ENCODE measurements at regions not wholly inside any gene's neighbourhood (a gene's known extent, or its start where the extent isn't known, plus 50 kb on each side); places are given as distances from the start of the nearest gene placed in this dataset.

DNA sequence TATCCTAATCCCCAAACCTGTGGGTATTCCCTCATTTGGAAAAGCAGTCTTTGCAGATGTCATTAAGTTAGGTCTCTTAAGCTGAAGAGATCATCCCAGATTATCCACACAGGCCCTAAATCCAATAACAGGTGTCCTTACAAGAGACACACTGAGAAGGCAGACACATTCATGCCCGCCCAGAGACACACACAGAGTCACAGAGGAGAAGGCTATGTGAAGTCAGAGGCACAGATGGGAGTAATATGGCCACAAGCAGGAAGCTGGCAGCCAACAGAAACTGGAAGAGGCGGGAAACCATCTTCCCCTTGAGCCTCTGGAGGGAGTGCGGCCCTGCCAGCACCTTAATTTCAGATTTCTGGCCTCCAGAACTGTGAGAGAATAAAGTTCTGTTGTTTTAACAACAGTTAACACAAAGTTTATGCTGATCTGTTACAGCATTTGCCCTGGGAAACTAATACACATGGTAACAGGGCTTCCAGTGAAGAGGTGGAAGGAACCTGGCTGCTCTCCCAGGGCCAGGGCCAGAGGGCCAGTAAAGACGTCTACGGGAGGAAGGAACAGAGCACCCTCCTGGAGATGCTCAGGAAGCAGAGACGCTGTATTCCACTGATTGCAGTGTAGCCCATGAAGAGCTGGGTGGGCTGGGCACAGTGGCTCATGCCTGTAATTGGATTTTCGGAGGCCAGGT lies 217.5 kb downstream of the GLI2 start:
- no peak overlapping the region for H3K4me3 ChIP-seq
- TF ChIP-seq, protein P1, sequence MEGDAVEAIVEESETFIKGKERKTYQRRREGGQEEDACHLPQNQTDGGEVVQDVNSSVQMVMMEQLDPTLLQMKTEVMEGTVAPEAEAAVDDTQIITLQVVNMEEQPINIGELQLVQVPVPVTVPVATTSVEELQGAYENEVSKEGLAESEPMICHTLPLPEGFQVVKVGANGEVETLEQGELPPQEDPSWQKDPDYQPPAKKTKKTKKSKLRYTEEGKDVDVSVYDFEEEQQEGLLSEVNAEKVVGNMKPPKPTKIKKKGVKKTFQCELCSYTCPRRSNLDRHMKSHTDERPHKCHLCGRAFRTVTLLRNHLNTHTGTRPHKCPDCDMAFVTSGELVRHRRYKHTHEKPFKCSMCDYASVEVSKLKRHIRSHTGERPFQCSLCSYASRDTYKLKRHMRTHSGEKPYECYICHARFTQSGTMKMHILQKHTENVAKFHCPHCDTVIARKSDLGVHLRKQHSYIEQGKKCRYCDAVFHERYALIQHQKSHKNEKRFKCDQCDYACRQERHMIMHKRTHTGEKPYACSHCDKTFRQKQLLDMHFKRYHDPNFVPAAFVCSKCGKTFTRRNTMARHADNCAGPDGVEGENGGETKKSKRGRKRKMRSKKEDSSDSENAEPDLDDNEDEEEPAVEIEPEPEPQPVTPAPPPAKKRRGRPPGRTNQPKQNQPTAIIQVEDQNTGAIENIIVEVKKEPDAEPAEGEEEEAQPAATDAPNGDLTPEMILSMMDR (IDR thresholded peaks at IDR 0.05): no peak
- DNase-seq (ENCODE audit: low spot score): no peak
- H3K27ac ChIP-seq: no peak overlapping the region

DNA sequence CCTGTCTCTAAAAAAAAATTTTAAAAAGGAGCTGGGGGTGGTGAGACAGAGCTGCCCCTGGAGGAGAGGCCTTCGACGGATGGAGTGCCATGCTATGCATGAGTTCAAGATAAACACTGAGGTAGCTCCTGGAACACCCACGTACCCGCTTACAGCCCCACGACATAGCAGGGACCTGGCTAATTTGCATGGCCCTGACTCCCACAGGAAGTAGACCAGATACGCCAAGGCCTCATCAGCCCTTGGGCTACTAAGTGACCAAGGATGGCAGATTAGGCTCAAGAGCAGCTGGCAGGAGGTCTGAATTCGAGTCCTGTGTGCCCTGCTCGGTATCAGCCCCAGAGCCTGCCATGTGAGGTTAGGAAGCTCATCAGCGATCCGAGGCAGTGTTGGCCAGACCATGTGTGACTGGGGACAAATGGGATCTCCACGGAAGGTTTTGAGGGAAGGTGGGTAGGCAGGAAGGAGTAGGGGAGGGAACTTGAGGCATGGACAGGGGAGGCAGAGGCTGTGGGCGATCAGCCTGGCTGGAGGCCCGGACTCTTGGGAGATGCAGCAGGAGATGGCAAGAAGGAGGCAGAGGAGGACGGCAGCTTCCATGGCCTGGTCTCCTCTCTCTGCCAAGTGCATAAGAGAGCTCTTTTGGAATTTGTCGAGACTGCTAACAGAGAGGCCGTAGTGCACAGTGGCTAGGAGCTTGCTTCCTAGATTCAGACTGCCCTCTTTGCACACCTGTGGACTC lies 218.3 kb downstream of the GLI2 start:
- H3K27ac ChIP-seq: no peak overlapping the region
- DNase-seq (ENCODE audit: low spot score): no peak
- TF ChIP-seq, protein P1 (IDR thresholded peaks at IDR 0.05): no peak

DNA sequence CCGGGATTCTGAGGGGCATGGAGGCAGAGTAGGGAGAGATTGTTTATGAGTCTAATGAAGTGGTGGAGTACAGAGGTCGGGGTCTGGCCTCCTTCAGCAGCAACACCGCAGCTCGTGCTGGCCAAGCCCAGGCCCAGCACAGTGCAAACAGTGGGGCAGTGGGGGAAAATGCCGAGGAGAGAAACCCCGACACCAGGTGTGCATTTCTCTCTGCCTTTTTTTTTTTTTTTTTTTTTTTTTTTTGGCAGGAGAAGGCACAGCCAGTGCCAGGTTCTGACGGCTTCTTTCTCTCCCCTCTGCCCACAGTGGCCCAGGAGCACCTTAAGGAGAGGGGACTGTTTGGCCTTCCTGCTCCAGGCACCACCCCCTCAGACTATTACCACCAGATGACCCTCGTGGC lies 219.3 kb downstream of the GLI2 start:
- DNase-seq (ENCODE audit: low spot score): no peak
- H3K4me3 ChIP-seq: no peak overlapping the region
- H3K27ac ChIP-seq: no peak overlapping the region
- TF ChIP-seq, protein P1 (IDR thresholded peaks at IDR 0.05): no peak

More for the DNA sequence above, 218.3 kb downstream of the GLI2 start:
- H3K4me3 ChIP-seq: no peak overlapping the region

DNA sequence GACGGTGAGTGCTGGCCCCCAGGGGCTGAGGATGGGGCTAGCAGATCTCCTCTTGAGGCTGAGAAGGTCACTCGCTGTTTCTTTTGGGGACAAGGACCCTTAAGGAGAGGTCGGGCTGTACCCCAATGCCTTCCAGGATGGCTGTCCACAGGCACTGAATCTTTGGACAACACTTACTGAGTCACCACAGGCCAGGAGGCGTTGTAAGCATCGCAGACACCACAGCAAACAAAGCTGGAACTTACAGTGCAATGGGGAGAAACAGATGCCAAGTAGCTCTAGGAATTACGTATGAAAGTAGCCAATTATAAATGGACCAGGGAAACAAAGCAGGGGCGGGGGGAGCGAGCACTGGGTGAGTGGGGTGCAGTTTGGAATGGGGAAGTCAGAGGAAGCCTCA lies 219.8 kb downstream of the GLI2 start:
- no peak for DNase-seq (ENCODE audit: low spot score)
- no peak overlapping the region for H3K4me3 ChIP-seq
- no peak overlapping the region for H3K27ac ChIP-seq
- TF ChIP-seq, protein P1 (IDR thresholded peaks at IDR 0.05): no peak

DNA sequence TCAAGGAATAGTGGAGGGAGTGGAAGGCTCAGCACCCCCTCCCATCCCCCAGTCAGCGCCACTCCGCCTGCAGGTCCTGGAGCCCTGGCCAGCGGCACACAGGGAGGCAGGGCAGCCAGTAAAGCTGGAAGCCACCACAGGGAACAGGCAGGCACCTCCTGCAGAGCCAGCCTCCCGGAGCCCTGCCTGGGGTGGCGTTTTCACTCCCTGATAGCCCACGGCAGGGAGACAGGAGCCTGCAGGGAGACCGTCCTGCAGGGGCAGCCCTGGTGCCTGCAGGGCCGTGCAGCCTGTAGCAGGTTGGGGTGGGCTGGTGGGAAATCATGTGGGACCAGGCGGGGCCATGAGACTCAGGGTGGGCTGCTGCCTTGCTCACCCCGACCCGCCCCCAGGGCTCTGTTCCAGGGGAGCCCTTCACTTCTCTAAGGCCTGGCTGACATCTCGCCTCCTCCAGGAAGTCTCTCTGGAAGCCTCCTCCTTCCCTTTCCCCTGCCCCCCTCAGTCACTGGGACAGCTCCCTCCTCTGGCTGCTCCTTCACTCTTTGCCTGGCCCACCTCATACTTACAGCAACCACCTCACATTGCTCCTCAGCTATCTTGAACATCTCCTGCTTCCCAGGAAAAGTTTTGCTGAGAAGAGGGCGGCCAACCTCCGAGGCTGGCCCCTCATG lies 221.0 kb downstream of the GLI2 start:
- no peak for DNase-seq (ENCODE audit: low spot score)
- no peak overlapping the region for H3K4me3 ChIP-seq
- TF ChIP-seq, protein P1 (IDR thresholded peaks at IDR 0.05): no peak
- H3K27ac ChIP-seq: no peak overlapping the region

DNA sequence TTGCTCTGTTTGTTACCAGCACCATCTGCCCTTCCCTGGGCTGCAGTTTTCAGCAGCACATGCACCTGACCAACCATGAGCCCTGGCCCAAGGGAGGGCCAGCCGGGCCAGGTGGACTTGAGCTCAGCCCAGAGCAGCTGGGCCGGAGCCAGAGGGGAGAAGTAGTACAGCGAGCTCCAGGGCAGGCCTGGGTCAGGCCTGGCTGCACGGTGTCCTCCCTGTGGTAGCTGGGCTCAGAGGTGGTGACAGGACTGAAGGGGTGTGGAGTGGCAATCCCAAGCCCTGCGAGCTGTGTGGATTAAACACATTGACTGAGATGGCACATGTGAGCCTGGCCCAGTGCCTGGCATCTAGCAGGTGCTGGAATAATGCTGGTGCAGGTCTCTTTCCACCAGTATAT lies 222.2 kb downstream of the GLI2 start:
- no peak for DNase-seq (ENCODE audit: low spot score)
- TF ChIP-seq, protein P1 (IDR thresholded peaks at IDR 0.05): no peak
- H3K27ac ChIP-seq: no peak overlapping the region
- no peak overlapping the region for H3K4me3 ChIP-seq

All from coronary artery (tissue), 2 donors.